HCT116 (cell line): ENCODE measurements at regions not wholly inside any gene's neighbourhood (a gene's known extent, or its start where the extent isn't known, plus 50 kb on each side); places are given as distances from the start of the nearest gene placed in this dataset.

Experiments used
- ATAC-seq: fragments of 200-7000 bp; cut with Tn5 transposase; 2 replicates; pipeline ENCODE4 v1.9.1; 2020; ENCODE audit warnings: mild to moderate bottlenecking, moderate library complexity
- BruUV-seq: library from RNA; stranded (reverse); fragments of 400-500 nt; replicated peaks from 2 replicates; lab custom pipeline; 2021; lab: Mats Ljungman, UMichigan
- CTCF ChIA-PET: fragments of 300-600 bp; sonication (Branson Sonifier 250); formaldehyde crosslinking; loops from one replicate; lab custom pipeline; 2021; ENCODE audit warnings: antibody characterized with exemption; lab: Charles Lee
- POLR2A ChIA-PET: fragments of 300-600, 350-600 bp; sonication (Branson Sonifier 250); formaldehyde crosslinking; loops from one replicate; lab custom pipeline; 2021; ENCODE audit warnings: antibody characterized with exemption; lab: Charles Lee
- RAD21 ChIA-PET, 2 experiments: fragments of 300-600 bp; sonication (Branson Sonifier 250); formaldehyde crosslinking; loops; one replicate each; lab custom pipeline; 2023; ENCODE audit warnings: low total read pairs in 2 of 2; ENCODE audit not compliant: uncharacterized antibody in 2 of 2, unreplicated experiment in 2 of 2, low non-redundant PET in 1 of 2; lab: Charles Lee
- DNase-seq: peaks from one replicate; pipeline ENCODE4 v3.0.0-alpha.2; 2010; ENCODE audit warnings: low read depth, low spot score
- H2AFZ ChIP-seq: fragments of 200-600 bp; shearing (Covaris generic), sonication (generic); 2 replicates; pipeline ENCODE4 v1.6.1; 2017; ENCODE audit warnings: low read depth, mixed run types, mixed read lengths, antibody characterized with exemption, low read length; ENCODE audit not compliant: poor library complexity, severe bottlenecking
- H3K27ac ChIP-seq: 2 replicates; pipeline ENCODE4 v1.5.1; 2012; ENCODE audit warnings: low read depth, low read length
- H3K27me3 ChIP-seq: fragments of 200-600 bp; sonication (generic); 2 replicates; pipeline ENCODE4 v1.6.1; 2016; ENCODE audit warnings: mixed run types, low read length, mixed read lengths; ENCODE audit not compliant: insufficient read depth
- H3K36me3 ChIP-seq, 2 experiments: fragments of 200-500 bp in 1 of 2; fragments of 200-600 bp in 1 of 2; sonication (Bioruptor generic) in 1 of 2; sonication (generic) in 1 of 2; 2 replicates each; pipeline versions ENCODE4 v1.5.1 to v1.6.1; 2014 to 2016; ENCODE audit warnings: low read length in 2 of 2, inconsistent platforms in 1 of 2, mixed read lengths in 1 of 2, mixed run types in 1 of 2; ENCODE audit not compliant: insufficient read depth in 2 of 2, control insufficient read depth in 1 of 2
- H3K4me1 ChIP-seq, 2 experiments: fragments of 200-600 bp in 1 of 2; sonication (generic) in 1 of 2; 2 replicates each; pipeline versions ENCODE4 v1.5.1 to v1.6.1; 2012 to 2017; ENCODE audit warnings: low read length in 2 of 2, inconsistent platforms in 1 of 2, mild to moderate bottlenecking in 1 of 2, mixed read lengths in 1 of 2, mixed run types in 1 of 2, moderate library complexity in 1 of 2; ENCODE audit not compliant: insufficient read depth in 2 of 2, control insufficient read depth in 1 of 2
- H3K4me2 ChIP-seq: fragments of 200-600 bp; sonication (generic); 2 replicates; pipeline ENCODE4 v1.6.1; 2017; ENCODE audit warnings: mixed run types, low read length, mixed read lengths
- H3K4me3 ChIP-seq, 2 experiments: fragments of 200-600 bp in 1 of 2; sonication (generic) in 1 of 2; replicated peaks in 1 of 2; 2 replicates each; pipeline ENCODE4 v1.5.1; 2011 to 2016; ENCODE audit warnings: low read length in 2 of 2, control low read depth in 1 of 2, low read depth in 1 of 2, mild to moderate bottlenecking in 1 of 2, mixed read lengths in 1 of 2, mixed run types in 1 of 2
- H3K79me2 ChIP-seq: fragments of 200-600 bp; sonication (generic); 2 replicates; pipeline ENCODE4 v1.6.1; 2017; ENCODE audit warnings: mild to moderate bottlenecking, mixed run types, low read length, moderate library complexity, mixed read lengths; ENCODE audit not compliant: insufficient read depth
- H3K9ac ChIP-seq: fragments of 200-600 bp; sonication (generic); 2 replicates; pipeline ENCODE4 v1.6.1; 2016; ENCODE audit warnings: low read length, mixed read lengths
- H3K9me2 ChIP-seq: fragments of 200-600 bp; sonication (generic), shearing (Covaris generic); 2 replicates; pipeline ENCODE4 v1.6.1; 2017; ENCODE audit warnings: mixed run types, mild to moderate bottlenecking, moderate library complexity; ENCODE audit not compliant: insufficient read depth
- H3K9me3 ChIP-seq, 2 experiments: fragments of 200-500 bp in 1 of 2; fragments of 200-600 bp in 1 of 2; sonication (Bioruptor generic) in 1 of 2; sonication (generic) in 1 of 2; 2 replicates each; pipeline ENCODE4 v1.6.1; 2014 to 2017; ENCODE audit warnings: low read length in 2 of 2, mixed read lengths in 2 of 2, inconsistent platforms in 1 of 2, low read depth in 1 of 2, mild to moderate bottlenecking in 1 of 2, mixed run types in 1 of 2, moderate library complexity in 1 of 2; ENCODE audit not compliant: control insufficient read depth in 1 of 2, insufficient read depth in 1 of 2
- H4K20me1 ChIP-seq: fragments of 200-600 bp; sonication (generic), shearing (Covaris generic); 2 replicates; pipeline ENCODE4 v1.6.1; 2017; ENCODE audit warnings: mixed run types, mild to moderate bottlenecking, moderate library complexity; ENCODE audit not compliant: insufficient read depth
- CBX3 ChIP-seq: IDR thresholded peaks from 2 replicates; pipeline ENCODE4 v1.6.1; 2012; ENCODE audit warnings: low read depth
- CEBPB ChIP-seq: IDR thresholded peaks from 2 replicates; pipeline ENCODE4 v1.6.1; 2012; ENCODE audit warnings: low read depth
- EGR1 ChIP-seq: IDR thresholded peaks from 2 replicates; pipeline ENCODE4 v1.6.1; 2012; ENCODE audit warnings: low read depth
- ELF1 ChIP-seq: IDR thresholded peaks from 2 replicates; pipeline ENCODE4 v1.6.1; 2012; ENCODE audit warnings: low read depth, borderline replicate concordance
- EZH2 ChIP-seq: fragments of 200-600 bp; sonication (generic); IDR thresholded peaks from 2 replicates; pipeline ENCODE4 v1.6.1; 2017; ENCODE audit warnings: antibody characterized with exemption, mixed run types
- EZH2phosphoT487 ChIP-seq: fragments of 200-600 bp; IDR thresholded peaks from 2 replicates; pipeline ENCODE4 v1.6.1; 2018; ENCODE audit warnings: antibody characterized with exemption, borderline replicate concordance
- JUND ChIP-seq: IDR thresholded peaks from 2 replicates; pipeline ENCODE4 v1.6.1; 2012
- POLR2A ChIP-seq: IDR thresholded peaks from 2 replicates; pipeline ENCODE4 v1.7.0; 2011; ENCODE audit warnings: borderline replicate concordance; ENCODE audit not compliant: insufficient read depth, insufficient read length; ENCODE audit errors: extremely low read depth
- POLR2AphosphoS5 ChIP-seq: IDR thresholded peaks from 2 replicates; pipeline ENCODE4 v1.6.1; 2011; ENCODE audit warnings: mild to moderate bottlenecking, low read depth, low read length, moderate library complexity
- RAD21 ChIP-seq: IDR thresholded peaks from 2 replicates; pipeline ENCODE4 v1.6.1; 2012; ENCODE audit warnings: low read depth, mild to moderate bottlenecking
- SIN3A ChIP-seq: IDR thresholded peaks from 2 replicates; pipeline ENCODE4 v1.6.1; 2012; ENCODE audit warnings: low read depth
- SRF ChIP-seq: IDR thresholded peaks from 2 replicates; pipeline ENCODE4 v1.6.1; 2012; ENCODE audit warnings: low read depth
- TCF7L2 ChIP-seq: IDR thresholded peaks from 2 replicates; pipeline ENCODE4 v1.7.0; 2011; ENCODE audit warnings: borderline replicate concordance, inconsistent platforms; ENCODE audit not compliant: insufficient read depth, insufficient read length; ENCODE audit errors: extremely low read depth
- YY1 ChIP-seq: IDR thresholded peaks from 2 replicates; pipeline ENCODE4 v1.6.1; 2011; ENCODE audit warnings: low read length, low read depth, moderate library complexity, mild to moderate bottlenecking; ENCODE audit not compliant: insufficient replicate concordance; ENCODE audit errors: extremely low read depth
- ZFX ChIP-seq: fragments of 450-650 bp; IDR thresholded peaks from 2 replicates; pipeline ENCODE4 v1.6.1; 2017
- intact Hi-C: fragments of 100-400 bp; cut with micrococcal nuclease; formaldehyde crosslinking; loops from 2 replicates; pipeline ENCODE4 v1.10.0; 2022
- TF ChIP-seq, protein P1 (sequence below): IDR thresholded peaks from 2 replicates; pipeline ENCODE4 v1.6.1; 2012
- TF ChIP-seq, protein P2 (sequence below): IDR thresholded peaks from 2 replicates; pipeline ENCODE4 v1.6.1; 2012
- TF ChIP-seq, protein P3 (sequence below): IDR thresholded peaks from 2 replicates; pipeline ENCODE4 v1.6.1; 2012; ENCODE audit warnings: low read depth
- TF ChIP-seq, protein P4 (sequence below): IDR thresholded peaks from 2 replicates; pipeline ENCODE4 v1.6.1; 2011; ENCODE audit warnings: mild to moderate bottlenecking, low read length, moderate library complexity; ENCODE audit not compliant: insufficient replicate concordance; ENCODE audit errors: extremely low read depth

DNA sequence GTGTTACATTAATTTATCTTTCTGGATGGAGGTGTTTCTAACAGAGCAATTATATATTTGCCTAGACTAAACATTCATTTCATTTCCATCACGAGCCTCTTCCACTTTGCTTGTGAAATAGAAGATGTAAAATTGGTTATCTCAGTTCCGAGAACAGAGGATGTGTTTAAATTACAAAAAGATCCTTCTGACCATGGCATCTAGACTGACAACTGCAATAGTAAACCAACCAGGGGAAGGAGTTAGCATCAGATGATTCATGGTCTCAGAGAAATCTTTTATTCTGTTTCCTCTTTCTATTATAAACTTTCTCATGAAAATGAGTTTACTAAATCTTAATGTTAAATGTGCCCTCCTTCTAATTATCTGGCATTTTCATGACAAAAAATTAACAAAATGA lies 149.8 kb upstream of the WDR11 start:
- Histone ChIP-seq H3K9me2 (no peaks in the 10 kb centered on the region), H3K4me2 (no peak overlapping the region), H3K4me1 (no peaks in the 10 kb centered on the region), H3K27ac (no peak overlapping the region), H3K79me2 (no peaks in the 10 kb centered on the region), H3K27me3 (peaks cover 40% of the 10 kb centered on the region), H4K20me1 (no peaks in the 10 kb centered on the region), H3K9me3 (no peaks in the 10 kb centered on the region), H2AFZ (no peak overlapping the region), H3K36me3 (no peaks in the 10 kb centered on the region), H3K4me3 (no peak overlapping the region), H3K9ac (no peak overlapping the region)
- TF ChIP-seq ZFX (no peak), TCF7L2 (no peak), POLR2A (no peak), EZH2phosphoT487 (no peak), YY1 (no peak), CBX3 (no peak), CEBPB (no peak), JUND (no peak), EZH2 (no peak), POLR2AphosphoS5 (no peak), SRF (no peak), RAD21 (no peak), ELF1 (no peak), EGR1 (no peak), SIN3A (no peak)
- TF ChIP-seq, protein P1, sequence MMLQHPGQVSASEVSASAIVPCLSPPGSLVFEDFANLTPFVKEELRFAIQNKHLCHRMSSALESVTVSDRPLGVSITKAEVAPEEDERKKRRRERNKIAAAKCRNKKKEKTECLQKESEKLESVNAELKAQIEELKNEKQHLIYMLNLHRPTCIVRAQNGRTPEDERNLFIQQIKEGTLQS: no peak
- TF ChIP-seq, protein P2, sequence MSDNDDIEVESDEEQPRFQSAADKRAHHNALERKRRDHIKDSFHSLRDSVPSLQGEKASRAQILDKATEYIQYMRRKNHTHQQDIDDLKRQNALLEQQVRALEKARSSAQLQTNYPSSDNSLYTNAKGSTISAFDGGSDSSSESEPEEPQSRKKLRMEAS: no peak
- TF ChIP-seq, protein P3, sequence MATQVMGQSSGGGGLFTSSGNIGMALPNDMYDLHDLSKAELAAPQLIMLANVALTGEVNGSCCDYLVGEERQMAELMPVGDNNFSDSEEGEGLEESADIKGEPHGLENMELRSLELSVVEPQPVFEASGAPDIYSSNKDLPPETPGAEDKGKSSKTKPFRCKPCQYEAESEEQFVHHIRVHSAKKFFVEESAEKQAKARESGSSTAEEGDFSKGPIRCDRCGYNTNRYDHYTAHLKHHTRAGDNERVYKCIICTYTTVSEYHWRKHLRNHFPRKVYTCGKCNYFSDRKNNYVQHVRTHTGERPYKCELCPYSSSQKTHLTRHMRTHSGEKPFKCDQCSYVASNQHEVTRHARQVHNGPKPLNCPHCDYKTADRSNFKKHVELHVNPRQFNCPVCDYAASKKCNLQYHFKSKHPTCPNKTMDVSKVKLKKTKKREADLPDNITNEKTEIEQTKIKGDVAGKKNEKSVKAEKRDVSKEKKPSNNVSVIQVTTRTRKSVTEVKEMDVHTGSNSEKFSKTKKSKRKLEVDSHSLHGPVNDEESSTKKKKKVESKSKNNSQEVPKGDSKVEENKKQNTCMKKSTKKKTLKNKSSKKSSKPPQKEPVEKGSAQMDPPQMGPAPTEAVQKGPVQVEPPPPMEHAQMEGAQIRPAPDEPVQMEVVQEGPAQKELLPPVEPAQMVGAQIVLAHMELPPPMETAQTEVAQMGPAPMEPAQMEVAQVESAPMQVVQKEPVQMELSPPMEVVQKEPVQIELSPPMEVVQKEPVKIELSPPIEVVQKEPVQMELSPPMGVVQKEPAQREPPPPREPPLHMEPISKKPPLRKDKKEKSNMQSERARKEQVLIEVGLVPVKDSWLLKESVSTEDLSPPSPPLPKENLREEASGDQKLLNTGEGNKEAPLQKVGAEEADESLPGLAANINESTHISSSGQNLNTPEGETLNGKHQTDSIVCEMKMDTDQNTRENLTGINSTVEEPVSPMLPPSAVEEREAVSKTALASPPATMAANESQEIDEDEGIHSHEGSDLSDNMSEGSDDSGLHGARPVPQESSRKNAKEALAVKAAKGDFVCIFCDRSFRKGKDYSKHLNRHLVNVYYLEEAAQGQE: no peak
- TF ChIP-seq, protein P4, sequence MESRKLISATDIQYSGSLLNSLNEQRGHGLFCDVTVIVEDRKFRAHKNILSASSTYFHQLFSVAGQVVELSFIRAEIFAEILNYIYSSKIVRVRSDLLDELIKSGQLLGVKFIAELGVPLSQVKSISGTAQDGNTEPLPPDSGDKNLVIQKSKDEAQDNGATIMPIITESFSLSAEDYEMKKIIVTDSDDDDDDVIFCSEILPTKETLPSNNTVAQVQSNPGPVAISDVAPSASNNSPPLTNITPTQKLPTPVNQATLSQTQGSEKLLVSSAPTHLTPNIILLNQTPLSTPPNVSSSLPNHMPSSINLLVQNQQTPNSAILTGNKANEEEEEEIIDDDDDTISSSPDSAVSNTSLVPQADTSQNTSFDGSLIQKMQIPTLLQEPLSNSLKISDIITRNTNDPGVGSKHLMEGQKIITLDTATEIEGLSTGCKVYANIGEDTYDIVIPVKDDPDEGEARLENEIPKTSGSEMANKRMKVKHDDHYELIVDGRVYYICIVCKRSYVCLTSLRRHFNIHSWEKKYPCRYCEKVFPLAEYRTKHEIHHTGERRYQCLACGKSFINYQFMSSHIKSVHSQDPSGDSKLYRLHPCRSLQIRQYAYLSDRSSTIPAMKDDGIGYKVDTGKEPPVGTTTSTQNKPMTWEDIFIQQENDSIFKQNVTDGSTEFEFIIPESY: no peak
- CTCF ChIA-PET: no interaction called here
- POLR2A ChIA-PET: no interaction called here
- no TSS peak for BruUV-seq
- RAD21 ChIA-PET: no interaction called here
- ATAC-seq: no peak
- DNase-seq: no peak
- intact Hi-C loops: no loop called here
